ENCODE measurements at regions not wholly inside any gene's neighbourhood (a gene's known extent, or its start where the extent isn't known, plus 50 kb on each side); places are given as distances from the start of the nearest gene placed in this dataset.
"Not testable (repeated sequence)": the region's sequence is repeated elsewhere in the genome, so short reads cannot be mapped to it uniquely, and the experiment has no call there.

GRCh38 chr4:159594576-159594975 is 491.7 kb downstream of the RAPGEF2 start:
- no peaks in the 10 kb centered on the region for H3K27me3 Mint-ChIP-seq
- no peak overlapping the region for H3K4me2 ChIP-seq (replicated peaks; ENCODE audit: low read depth, low read length, poor library complexity, severe bottlenecking)
- whole genome bisulfite sequencing (ENCODE audit: insufficient coverage) = no CpG with 5 or more reads among the region's 2 CpGs
- no peak overlapping the region for H2AFZ ChIP-seq (ENCODE audit: insufficient read depth, low read depth, low read length, poor library complexity, severe bottlenecking)
- H3K9me3 Mint-ChIP-seq (ENCODE audit: insufficient read depth) = no peaks in the 10 kb centered on the region
- H3K79me2 ChIP-seq (ENCODE audit: control insufficient read depth, insufficient read depth, low read length) = no peaks in the 10 kb centered on the region
- no peak for ATAC-seq (ENCODE audit: low read depth)
- no peaks in the 10 kb centered on the region for H4K20me1 ChIP-seq (ENCODE audit: control insufficient read depth, insufficient read depth, low read length, poor library complexity, severe bottlenecking)
- no peak for TF ChIP-seq EZH2 (IDR thresholded peaks at IDR 0.05; ENCODE audit: borderline replicate concordance, insufficient read depth, low read depth, low read length, poor library complexity, severe bottlenecking)
- no peak for TF ChIP-seq CTCF (IDR thresholded peaks at IDR 0.05)
- no peak overlapping the region for H3K27ac ChIP-seq (ENCODE audit: low read length in 2 of 2)
- H3K4me3 ChIP-seq (ENCODE audit: control extremely low read depth in 1 of 5, extremely low read depth in 1 of 5, insufficient read depth in 1 of 5, low read depth in 2 of 5, low read length in 4 of 5) = no peak overlapping the region
- H3K4me1 ChIP-seq (ENCODE audit: control insufficient read depth in 2 of 2, insufficient read depth in 2 of 2, low read length in 2 of 2) = no peaks in the 10 kb centered on the region
- CTCF ChIA-PET = no interaction called here
- H3K4me1 Mint-ChIP-seq = no peaks in the 10 kb centered on the region
- H3K9ac ChIP-seq (ENCODE audit: low read length) = no peak overlapping the region
- no peaks in the 10 kb centered on the region for H3K9me3 ChIP-seq (ENCODE audit: control extremely low read depth in 1 of 3, control insufficient read depth in 2 of 3, insufficient read depth in 1 of 3, low read length in 2 of 3)
- no peak for DNase-seq
- H3K36me3 ChIP-seq (replicated peaks in 1 of 2; ENCODE audit: control extremely low read depth in 1 of 2, control insufficient read depth in 1 of 2, extremely low read depth in 1 of 2, insufficient read depth in 2 of 2, low read length in 1 of 2) = no peaks in the 10 kb centered on the region
- H3K4me3 Mint-ChIP-seq = no peak overlapping the region
- no peak overlapping the region for H3K27ac Mint-ChIP-seq
- no peaks in the 10 kb centered on the region for H3K27me3 ChIP-seq (replicated peaks in 1 of 4; ENCODE audit: control extremely low read depth in 1 of 4, control insufficient read depth in 3 of 4, insufficient read depth in 4 of 4, low read length in 3 of 4)
- intact Hi-C loops (cut with micrococcal nuclease) = no loop called here
- POLR2A ChIA-PET = no interaction called here

GRCh38 chr4:159595101-159595500 is 492.2 kb downstream of the RAPGEF2 start:
- WGBS (ENCODE audit: insufficient coverage) = 70% methylated on average over 2 of the region's 4 CpGs
- H3K4me3 ChIP-seq (ENCODE audit: control extremely low read depth in 1 of 5, extremely low read depth in 1 of 5, insufficient read depth in 1 of 5, low read depth in 2 of 5, low read length in 4 of 5); H2AFZ ChIP-seq (ENCODE audit: insufficient read depth, low read depth, low read length, poor library complexity, severe bottlenecking); H3K79me2 ChIP-seq (ENCODE audit: control insufficient read depth, insufficient read depth, low read length); ATAC-seq (ENCODE audit: low read depth); H3K27ac ChIP-seq (ENCODE audit: low read length in 2 of 2); H3K4me1 Mint-ChIP-seq; H4K20me1 ChIP-seq (ENCODE audit: control insufficient read depth, insufficient read depth, low read length, poor library complexity, severe bottlenecking); H3K27me3 ChIP-seq (replicated peaks in 1 of 4; ENCODE audit: control extremely low read depth in 1 of 4, control insufficient read depth in 3 of 4, insufficient read depth in 4 of 4, low read length in 3 of 4); POLR2A ChIA-PET; H3K36me3 ChIP-seq (replicated peaks in 1 of 2; ENCODE audit: control extremely low read depth in 1 of 2, control insufficient read depth in 1 of 2, extremely low read depth in 1 of 2, insufficient read depth in 2 of 2, low read length in 1 of 2); H3K4me1 ChIP-seq (ENCODE audit: control insufficient read depth in 2 of 2, insufficient read depth in 2 of 2, low read length in 2 of 2); H3K4me3 Mint-ChIP-seq; H3K27me3 Mint-ChIP-seq; H3K9me3 ChIP-seq (ENCODE audit: control extremely low read depth in 1 of 3, control insufficient read depth in 2 of 3, insufficient read depth in 1 of 3, low read length in 2 of 3); H3K9ac ChIP-seq (ENCODE audit: low read length); H3K9me3 Mint-ChIP-seq (ENCODE audit: insufficient read depth); DNase-seq; H3K27ac Mint-ChIP-seq; intact Hi-C loops (cut with micrococcal nuclease); H3K4me2 ChIP-seq (replicated peaks; ENCODE audit: low read depth, low read length, poor library complexity, severe bottlenecking); CTCF ChIA-PET: not testable (repeated sequence)

Measured in B cell (primary cell).